SK-N-SH (cell line): ENCODE measurements at regions not wholly inside any gene's neighbourhood (a gene's known extent, or its start where the extent isn't known, plus 50 kb on each side); places are given as distances from the start of the nearest gene placed in this dataset.

Experiments
- CTCF ChIP-seq: fragments of 200-600 bp; sonication (generic); IDR thresholded peaks from 2 replicates; pipeline ENCODE4 v1.6.1; 2017; ENCODE audit warnings: antibody characterized with exemption, mild to moderate bottlenecking, moderate library complexity
- MAX ChIP-seq: IDR thresholded peaks from 2 replicates; pipeline ENCODE4 v1.4.0; 2012; ENCODE audit warnings: low read depth

GRCh38 chr12:127231371-127231770 lies 1035.6 kb upstream of the TMEM132C start:
- no peak for TF ChIP-seq CTCF
- no peak for TF ChIP-seq MAX
